H1 (cell line): ENCODE measurements at regions not wholly inside any gene's neighbourhood (a gene's known extent, or its start where the extent isn't known, plus 50 kb on each side); places are given as distances from the start of the nearest gene placed in this dataset.

Source experiments
- CHD7 ChIP-seq: fragments of 300-600 bp; sonication (generic); IDR thresholded peaks from 2 replicates; pipeline ENCODE4 v1.7.1; 2012; ENCODE audit warnings: low read length, moderate library complexity, mild to moderate bottlenecking, inconsistent platforms; ENCODE audit not compliant: insufficient replicate concordance
- KDM1A ChIP-seq: fragments of 200-600, 300-600 bp; sonication (generic); IDR thresholded peaks from 2 replicates; pipeline ENCODE4 v1.7.1; 2016; ENCODE audit warnings: mild to moderate bottlenecking, low read length, borderline replicate concordance
- RNF2 ChIP-seq: fragments of 200-900, 300-1000 bp; sonication (generic); IDR thresholded peaks from 2 replicates; pipeline ENCODE4 v1.7.1; 2016; ENCODE audit warnings: borderline replicate concordance, low read depth, mild to moderate bottlenecking, antibody characterized with exemption, low read length; ENCODE audit not compliant: poor library complexity, severe bottlenecking; ENCODE audit errors: missing control alignments
- SIRT6 ChIP-seq: IDR thresholded peaks from one replicate; pipeline ENCODE4 v1.7.1; 2012; ENCODE audit warnings: low read length, inconsistent platforms
- SP4 ChIP-seq: IDR thresholded peaks from 2 replicates; pipeline ENCODE4 v1.6.1; 2012; ENCODE audit warnings: low read length, inconsistent platforms

DNA sequence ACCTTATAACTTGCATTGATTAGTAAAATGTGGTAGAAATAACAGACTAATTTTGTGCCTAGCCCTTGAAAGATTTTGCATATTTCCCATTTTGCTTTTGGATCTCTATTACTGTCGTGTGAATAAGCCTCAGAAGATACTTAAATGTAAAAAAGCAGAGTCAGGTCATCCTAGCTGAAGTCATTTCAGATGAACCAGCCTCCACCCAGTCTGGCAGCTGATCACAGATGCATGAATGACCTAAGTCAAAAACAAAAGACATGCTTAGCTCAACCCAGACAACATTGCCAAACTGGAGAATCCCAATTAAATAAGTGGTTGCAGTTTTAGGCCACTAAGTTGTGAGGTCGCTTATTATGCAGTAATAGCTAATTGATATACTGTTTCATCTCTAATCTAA, 349.9 kb downstream of the C12orf50 start (continued):
- TF ChIP-seq CHD7 = no peak
- no peak for TF ChIP-seq SP4
- no peak for TF ChIP-seq RNF2
- TF ChIP-seq KDM1A = no peak
- no peak for TF ChIP-seq SIRT6
